ENCODE measurements at regions not wholly inside any gene's neighbourhood (a gene's known extent, or its start where the extent isn't known, plus 50 kb on each side); places are given as distances from the start of the nearest gene placed in this dataset.

DNA sequence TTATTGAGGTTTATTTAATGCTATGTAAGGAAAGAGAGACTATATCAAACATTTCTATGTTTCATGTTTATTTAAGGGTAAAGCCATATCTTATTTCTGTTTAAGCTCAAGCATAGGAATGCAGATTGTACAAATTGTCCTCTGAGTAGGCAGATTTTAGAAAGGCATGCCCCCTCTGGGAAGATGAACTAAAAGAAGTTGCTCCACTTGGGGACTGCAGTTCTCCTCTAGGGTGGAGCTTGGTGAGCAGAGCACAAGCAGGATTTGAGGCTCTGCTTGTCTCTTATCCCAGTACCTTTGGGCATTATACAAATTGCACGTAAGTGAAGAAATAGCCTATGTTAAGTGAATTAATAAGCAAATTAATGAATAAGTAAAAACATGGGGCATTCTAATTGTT is 96.2 kb upstream of the PDE3A start:
- POLR2A ChIA-PET: no interaction called here
- no peak for DNase-seq (ENCODE audit: extremely low spot score)
- TF ChIP-seq, protein P1, sequence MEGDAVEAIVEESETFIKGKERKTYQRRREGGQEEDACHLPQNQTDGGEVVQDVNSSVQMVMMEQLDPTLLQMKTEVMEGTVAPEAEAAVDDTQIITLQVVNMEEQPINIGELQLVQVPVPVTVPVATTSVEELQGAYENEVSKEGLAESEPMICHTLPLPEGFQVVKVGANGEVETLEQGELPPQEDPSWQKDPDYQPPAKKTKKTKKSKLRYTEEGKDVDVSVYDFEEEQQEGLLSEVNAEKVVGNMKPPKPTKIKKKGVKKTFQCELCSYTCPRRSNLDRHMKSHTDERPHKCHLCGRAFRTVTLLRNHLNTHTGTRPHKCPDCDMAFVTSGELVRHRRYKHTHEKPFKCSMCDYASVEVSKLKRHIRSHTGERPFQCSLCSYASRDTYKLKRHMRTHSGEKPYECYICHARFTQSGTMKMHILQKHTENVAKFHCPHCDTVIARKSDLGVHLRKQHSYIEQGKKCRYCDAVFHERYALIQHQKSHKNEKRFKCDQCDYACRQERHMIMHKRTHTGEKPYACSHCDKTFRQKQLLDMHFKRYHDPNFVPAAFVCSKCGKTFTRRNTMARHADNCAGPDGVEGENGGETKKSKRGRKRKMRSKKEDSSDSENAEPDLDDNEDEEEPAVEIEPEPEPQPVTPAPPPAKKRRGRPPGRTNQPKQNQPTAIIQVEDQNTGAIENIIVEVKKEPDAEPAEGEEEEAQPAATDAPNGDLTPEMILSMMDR (IDR thresholded peaks at IDR 0.05; ENCODE audit: control extremely low read depth, extremely low read depth, low read depth, missing control alignments): no peak
- CTCF ChIA-PET: interaction anchor here (1.0 kb wide), 1 partner anchor 10 kb away, joined by 3 read pairs; no protein-coding TSS in a partner anchor

DNA sequence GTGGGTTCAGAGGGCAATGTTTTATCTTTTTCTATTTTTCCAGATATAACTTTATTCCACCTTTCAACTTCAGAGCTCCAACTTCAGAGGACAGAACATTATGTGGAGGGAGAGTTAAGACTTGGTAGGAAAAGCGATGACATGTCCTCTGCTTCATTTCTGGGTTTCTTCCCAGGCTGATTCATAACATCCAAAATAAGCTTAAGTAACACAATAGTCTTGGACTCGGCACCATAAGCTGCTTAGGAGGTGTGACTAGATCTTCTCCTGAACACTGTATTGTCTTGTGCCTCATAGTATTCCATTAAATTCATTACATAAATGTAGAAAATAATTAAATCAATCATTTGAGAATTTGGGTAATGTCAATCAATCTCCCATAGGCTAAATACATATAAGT is 95.5 kb upstream of the PDE3A start:
- POLR2A ChIA-PET: no interaction called here
- TF ChIP-seq, protein P1 (IDR thresholded peaks at IDR 0.05; ENCODE audit: control extremely low read depth, extremely low read depth, low read depth, missing control alignments): no peak
- no peak for DNase-seq (ENCODE audit: extremely low spot score)
- CTCF ChIA-PET: interaction anchor here (1.0 kb wide), 1 partner anchor 10 kb away, joined by 3 read pairs; no protein-coding TSS in a partner anchor

DNA sequence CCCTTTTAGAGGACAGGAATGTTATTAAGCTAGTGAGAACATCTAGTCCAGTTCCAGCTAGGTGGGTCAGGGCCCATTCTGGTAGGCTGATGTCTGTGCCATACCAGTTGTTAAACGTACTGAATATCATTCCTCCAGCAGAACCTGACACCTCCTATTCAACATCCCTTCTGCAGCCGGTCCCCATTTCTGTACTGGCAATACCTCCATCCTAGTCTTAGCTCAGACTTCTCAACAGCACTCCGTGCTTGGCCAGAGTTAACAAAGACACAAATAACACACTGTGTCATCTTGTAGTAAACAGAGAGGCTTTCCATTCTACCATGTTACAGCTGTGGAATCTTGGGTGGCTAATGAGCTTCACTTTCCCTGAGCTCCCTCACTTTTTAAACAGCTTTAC is 94.3 kb upstream of the PDE3A start:
- POLR2A ChIA-PET: no interaction called here
- TF ChIP-seq, protein P1 (IDR thresholded peaks at IDR 0.05; ENCODE audit: control extremely low read depth, extremely low read depth, low read depth, missing control alignments): no peak
- CTCF ChIA-PET: no interaction called here
- DNase-seq (ENCODE audit: extremely low spot score): no peak

DNA sequence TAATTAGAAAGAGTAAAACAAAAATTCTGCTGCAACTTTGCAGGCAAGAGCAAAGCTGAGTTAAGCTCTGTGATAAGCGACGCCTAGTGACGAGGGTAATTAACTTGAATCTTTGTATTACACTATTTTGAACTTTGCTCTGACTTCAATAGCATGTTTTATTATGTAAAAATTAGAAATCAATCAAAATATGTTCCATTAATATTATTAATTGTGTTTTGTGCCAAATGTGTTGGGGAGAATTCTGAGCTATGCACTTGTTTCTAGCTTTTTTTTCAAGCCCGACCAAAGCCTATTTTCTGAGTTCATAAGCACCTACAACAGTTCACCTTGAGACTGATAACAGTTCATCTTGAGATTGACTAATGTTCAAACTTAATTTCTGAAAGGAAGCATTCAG is 90.1 kb upstream of the PDE3A start:
- CTCF ChIA-PET: interaction anchor here (0.8 to 1.2 kb wide), 3 partner anchors 10 to 17 kb away, joined by 3 read pairs; no protein-coding TSS in a partner anchor
- POLR2A ChIA-PET: no interaction called here
- DNase-seq (ENCODE audit: extremely low spot score): no peak
- TF ChIP-seq, protein P1 (IDR thresholded peaks at IDR 0.05; ENCODE audit: control extremely low read depth, extremely low read depth, low read depth, missing control alignments): no peak

DNA sequence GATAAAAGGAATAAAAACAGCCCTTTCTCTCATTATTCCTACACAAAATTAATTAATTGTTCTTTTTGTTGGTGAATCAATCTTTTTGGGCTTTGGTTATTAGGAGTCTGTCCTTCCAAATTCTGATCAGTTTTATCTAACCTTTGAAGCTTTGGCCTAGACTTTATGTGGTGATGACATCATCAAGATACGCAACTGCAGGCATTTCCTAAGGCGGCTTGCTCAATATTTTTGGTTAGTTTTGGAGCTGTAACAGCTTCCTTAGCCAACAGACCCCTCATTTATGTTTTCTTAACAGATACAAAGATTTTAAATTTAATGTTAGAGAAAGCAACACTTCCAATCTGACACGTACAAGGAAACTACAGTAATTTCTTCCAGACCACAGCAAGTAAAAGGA is 87.8 kb upstream of the PDE3A start:
- POLR2A ChIA-PET: no interaction called here
- no peak for DNase-seq (ENCODE audit: extremely low spot score)
- CTCF ChIA-PET: no interaction called here
- TF ChIP-seq, protein P1 (IDR thresholded peaks at IDR 0.05; ENCODE audit: control extremely low read depth, extremely low read depth, low read depth, missing control alignments): no peak

DNA sequence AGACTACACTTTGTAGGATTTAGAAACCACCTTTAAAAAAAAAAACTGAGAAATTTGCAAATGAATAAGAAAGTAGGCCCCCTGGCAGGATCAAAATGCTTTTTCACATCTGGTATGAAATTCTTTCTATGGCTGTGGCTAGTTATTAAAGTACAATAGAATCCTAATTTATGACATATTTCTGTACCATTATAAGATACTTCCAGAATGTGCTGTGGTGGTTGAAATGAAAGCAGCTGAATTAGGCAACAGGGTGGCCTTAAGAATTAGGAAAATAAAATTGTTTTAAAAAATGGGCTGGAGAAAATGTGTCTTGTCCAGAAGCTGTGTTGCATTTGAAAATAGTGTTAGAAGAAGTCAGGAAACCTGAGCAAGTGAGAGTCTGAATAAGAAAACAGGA is 85.9 kb upstream of the PDE3A start:
- DNase-seq (ENCODE audit: extremely low spot score): no peak
- CTCF ChIA-PET: interaction anchor here (1.0 kb wide), 1 partner anchor 10 kb away, joined by 3 read pairs; no protein-coding TSS in a partner anchor
- TF ChIP-seq, protein P1 (IDR thresholded peaks at IDR 0.05; ENCODE audit: control extremely low read depth, extremely low read depth, low read depth, missing control alignments): no peak
- POLR2A ChIA-PET: no interaction called here

DNA sequence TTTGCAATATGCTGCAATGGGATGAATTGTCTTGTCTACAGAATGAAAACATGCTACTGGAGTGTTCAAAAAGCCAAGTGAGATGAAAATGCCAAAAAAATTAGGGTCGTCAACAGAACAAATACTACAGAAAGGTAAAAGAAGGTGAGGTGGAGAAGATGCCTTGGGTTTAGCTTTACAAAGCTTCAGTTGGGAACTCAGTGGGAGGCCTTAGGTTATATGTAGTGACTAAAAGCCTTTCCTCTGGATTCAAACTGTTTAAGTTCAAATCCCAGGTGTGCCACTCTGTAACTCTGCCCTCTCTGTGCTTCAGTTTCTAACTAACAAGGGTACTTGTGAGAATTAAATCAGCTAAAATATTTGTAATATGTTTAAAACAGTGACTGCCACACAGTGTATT is 84.9 kb upstream of the PDE3A start:
- TF ChIP-seq, protein P1 (IDR thresholded peaks at IDR 0.05; ENCODE audit: control extremely low read depth, extremely low read depth, low read depth, missing control alignments): no peak
- CTCF ChIA-PET: no interaction called here
- POLR2A ChIA-PET: no interaction called here
- DNase-seq (ENCODE audit: extremely low spot score): no peak

Measured in GM10248 (cell line).